ENCODE measurements at regions not wholly inside any gene's neighbourhood (a gene's known extent, or its start where the extent isn't known, plus 50 kb on each side); places are given as distances from the start of the nearest gene placed in this dataset.

DNA sequence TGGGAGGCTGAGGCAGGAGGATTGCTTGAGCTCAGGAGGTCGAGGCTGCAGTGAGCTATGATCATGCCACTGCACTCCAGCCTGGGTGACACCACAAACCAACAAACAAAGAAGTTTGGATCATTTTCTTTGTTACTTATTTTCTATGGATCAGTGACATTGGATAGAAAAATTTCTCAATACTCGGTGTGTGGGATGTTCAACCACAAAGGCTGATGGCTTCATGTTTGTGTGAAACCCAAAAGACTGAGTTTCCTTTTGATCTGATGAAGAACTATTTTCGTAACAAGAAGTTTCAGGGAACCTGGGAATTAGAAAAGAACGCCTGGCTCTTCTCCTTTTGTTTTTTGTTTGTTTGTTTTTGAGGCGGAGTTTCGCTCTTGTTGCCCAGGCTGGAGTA lies 104.0 kb downstream of the HOXA1 start:
- Histone ChIP-seq H3K27me3 (ENCODE audit: insufficient read depth, low read depth, low read length) (no peaks in the 10 kb centered on the region), H3K4me3 (ENCODE audit: low read length) (no peak overlapping the region), H2AFZ (ENCODE audit: low read depth, low read length) (no peak overlapping the region), H3K9me3 (ENCODE audit: low read length) (no peaks in the 10 kb centered on the region), H3K79me2 (replicated peaks; ENCODE audit: insufficient read depth, low read length) (no peaks in the 10 kb centered on the region), H3K9me2 (ENCODE audit: insufficient read depth, low read length) (no peaks in the 10 kb centered on the region), H3K27ac (ENCODE audit: low read length) (no peak overlapping the region), H3K9ac (ENCODE audit: low read length) (no peak overlapping the region), H3K36me3 (ENCODE audit: insufficient read depth, low read length) (no peaks in the 10 kb centered on the region), H4K20me1 (ENCODE audit: insufficient read depth) (no peaks in the 10 kb centered on the region), H3F3A (ENCODE audit: insufficient read depth, low read length, poor library complexity, severe bottlenecking) (no peaks in the 10 kb centered on the region), H3K4me2 (ENCODE audit: low read length) (no peak overlapping the region)
- TF ChIP-seq POLR2AphosphoS5 (IDR thresholded peaks at IDR 0.05) = no peak
- no peak for TF ChIP-seq MXI1 (conservative IDR thresholded peaks at IDR 0.05; ENCODE audit: poor library complexity, severe bottlenecking)
- TF ChIP-seq EP300 (conservative IDR thresholded peaks at IDR 0.05; ENCODE audit: poor library complexity, severe bottlenecking) = no peak
- TF ChIP-seq REST (IDR thresholded peaks at IDR 0.05; ENCODE audit: borderline replicate concordance) = no peak
- TF ChIP-seq, protein P1, sequence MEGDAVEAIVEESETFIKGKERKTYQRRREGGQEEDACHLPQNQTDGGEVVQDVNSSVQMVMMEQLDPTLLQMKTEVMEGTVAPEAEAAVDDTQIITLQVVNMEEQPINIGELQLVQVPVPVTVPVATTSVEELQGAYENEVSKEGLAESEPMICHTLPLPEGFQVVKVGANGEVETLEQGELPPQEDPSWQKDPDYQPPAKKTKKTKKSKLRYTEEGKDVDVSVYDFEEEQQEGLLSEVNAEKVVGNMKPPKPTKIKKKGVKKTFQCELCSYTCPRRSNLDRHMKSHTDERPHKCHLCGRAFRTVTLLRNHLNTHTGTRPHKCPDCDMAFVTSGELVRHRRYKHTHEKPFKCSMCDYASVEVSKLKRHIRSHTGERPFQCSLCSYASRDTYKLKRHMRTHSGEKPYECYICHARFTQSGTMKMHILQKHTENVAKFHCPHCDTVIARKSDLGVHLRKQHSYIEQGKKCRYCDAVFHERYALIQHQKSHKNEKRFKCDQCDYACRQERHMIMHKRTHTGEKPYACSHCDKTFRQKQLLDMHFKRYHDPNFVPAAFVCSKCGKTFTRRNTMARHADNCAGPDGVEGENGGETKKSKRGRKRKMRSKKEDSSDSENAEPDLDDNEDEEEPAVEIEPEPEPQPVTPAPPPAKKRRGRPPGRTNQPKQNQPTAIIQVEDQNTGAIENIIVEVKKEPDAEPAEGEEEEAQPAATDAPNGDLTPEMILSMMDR (IDR thresholded peaks at IDR 0.05; ENCODE audit: poor library complexity, severe bottlenecking) = no peak
- TF ChIP-seq RAD21 (conservative IDR thresholded peaks at IDR 0.05) = no peak
- no peak for TF ChIP-seq TAF1 (IDR thresholded peaks at IDR 0.05; ENCODE audit: low read depth)
- TF ChIP-seq SMC3 (conservative IDR thresholded peaks at IDR 0.05; ENCODE audit: poor library complexity) = no peak
- no peak for TF ChIP-seq EZH2 (IDR thresholded peaks at IDR 0.05; ENCODE audit: borderline replicate concordance, insufficient read depth, low read length, poor library complexity, severe bottlenecking)

DNA sequence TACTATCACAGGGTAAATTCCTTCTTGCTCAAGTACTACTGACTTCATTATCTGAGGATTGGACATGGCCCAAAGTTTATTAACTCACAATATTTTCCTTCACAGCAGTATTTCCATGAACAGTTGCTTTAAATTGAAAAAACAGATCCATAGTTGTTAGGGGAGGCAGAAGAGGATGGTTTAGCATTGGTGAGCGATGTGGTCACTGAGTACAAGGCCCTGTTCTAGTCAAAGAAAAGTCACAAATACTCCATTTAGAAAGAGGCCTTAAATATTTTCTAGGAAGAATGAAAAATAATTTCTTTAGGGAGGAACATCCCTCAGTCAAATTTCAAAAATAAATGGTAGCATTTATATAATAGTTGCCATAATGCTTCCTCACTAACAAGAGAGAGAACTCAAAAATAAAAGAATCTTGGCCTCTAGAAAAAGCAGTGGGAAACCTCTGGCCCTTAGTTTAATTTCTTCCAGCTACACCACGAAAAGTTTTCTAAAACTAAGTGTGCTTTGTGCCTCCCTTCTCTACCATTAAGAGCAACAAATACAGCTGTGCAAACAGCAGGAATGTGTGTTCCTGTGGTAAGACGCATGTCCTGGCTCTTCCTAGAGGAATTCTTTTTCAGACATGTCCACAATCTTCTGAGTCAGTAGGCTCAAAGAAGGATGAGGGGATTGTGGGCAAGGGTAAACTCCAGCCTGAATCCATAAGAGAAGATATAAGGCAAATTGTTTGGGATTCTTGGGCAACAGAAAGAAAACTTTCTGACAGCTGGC lies 105.7 kb downstream of the HOXA1 start:
- no peak overlapping the region for H3K9ac ChIP-seq (ENCODE audit: low read length)
- TF ChIP-seq MXI1 (conservative IDR thresholded peaks at IDR 0.05; ENCODE audit: poor library complexity, severe bottlenecking) (no peak), POLR2AphosphoS5 (IDR thresholded peaks at IDR 0.05) (no peak)
- H3K27me3 ChIP-seq (ENCODE audit: insufficient read depth, low read depth, low read length) = no peaks in the 10 kb centered on the region
- no peak overlapping the region for H3K4me3 ChIP-seq (ENCODE audit: low read length)
- H3K4me2 ChIP-seq (ENCODE audit: low read length) = no peak overlapping the region
- H4K20me1 ChIP-seq (ENCODE audit: insufficient read depth) = no peaks in the 10 kb centered on the region
- no peaks in the 10 kb centered on the region for H3K36me3 ChIP-seq (ENCODE audit: insufficient read depth, low read length)
- H3K9me2 ChIP-seq (ENCODE audit: insufficient read depth, low read length) = no peaks in the 10 kb centered on the region
- H3K9me3 ChIP-seq (ENCODE audit: low read length) = no peaks in the 10 kb centered on the region
- no peak overlapping the region for H3K27ac ChIP-seq (ENCODE audit: low read length)
- H3F3A ChIP-seq (ENCODE audit: insufficient read depth, low read length, poor library complexity, severe bottlenecking) = no peaks in the 10 kb centered on the region
- H3K79me2 ChIP-seq (replicated peaks; ENCODE audit: insufficient read depth, low read length) = no peaks in the 10 kb centered on the region
- no peak overlapping the region for H2AFZ ChIP-seq (ENCODE audit: low read depth, low read length)
